MG63 (cell line): ENCODE measurements at regions not wholly inside any gene's neighbourhood (a gene's known extent, or its start where the extent isn't known, plus 50 kb on each side); places are given as distances from the start of the nearest gene placed in this dataset.
A peak's percentile ranks its signal among the peaks of the same experiment; 100 is the strongest.
"Not testable (repeated sequence)": the region's sequence is repeated elsewhere in the genome, so short reads cannot be mapped to it uniquely, and the experiment has no call there.

ENCODE experiments used
- DNase-seq: peaks from one replicate; pipeline ENCODE4 v3.0.0-alpha.2; 2020
- H3K27me3 ChIP-seq: fragments of 250-450 bp; sonication (Bioruptor Pico); 2 replicates; pipeline ENCODE4 v1.5.1; 2020; ENCODE audit warnings: mild to moderate bottlenecking, moderate library complexity
- H3K36me3 ChIP-seq: fragments of 250-450 bp; sonication (Bioruptor Pico); 2 replicates; pipeline ENCODE4 v1.5.1; 2020; ENCODE audit warnings: mild to moderate bottlenecking, moderate library complexity
- H3K4me3 ChIP-seq: fragments of 250-450 bp; sonication (Bioruptor Pico); 2 replicates; pipeline ENCODE4 v1.5.1; 2020; ENCODE audit warnings: mild to moderate bottlenecking, moderate library complexity
- H3K9me3 ChIP-seq: fragments of 250-450 bp; sonication (Bioruptor Pico); 2 replicates; pipeline ENCODE4 v1.5.1; 2020; ENCODE audit warnings: mild to moderate bottlenecking, moderate library complexity

GRCh38 chr11:21687643-21688042 is 505.2 kb upstream of the ANO5 start:
- no peaks in the 10 kb centered on the region for H3K27me3 ChIP-seq
- H3K4me3 ChIP-seq = no peak overlapping the region
- DNase-seq = no peak
- H3K36me3 ChIP-seq = no peaks in the 10 kb centered on the region
- H3K9me3 ChIP-seq = no peaks in the 10 kb centered on the region

GRCh38 chr11:21704539-21704938 is 488.3 kb upstream of the ANO5 start:
- no peak for DNase-seq
- H3K36me3 ChIP-seq = no peaks in the 10 kb centered on the region
- no peaks in the 10 kb centered on the region for H3K27me3 ChIP-seq
- no peaks in the 10 kb centered on the region for H3K9me3 ChIP-seq
- H3K4me3 ChIP-seq = no peak overlapping the region

- Histone ChIP-seq H3K9me3 (no peaks in the 10 kb centered on the region), H3K36me3 (no peaks in the 10 kb centered on the region), H3K27me3 (no peaks in the 10 kb centered on the region), H3K4me3 (no peak overlapping the region)
- DNase-seq = no peak
Measured at GRCh38 chr11:21707116-21707739, 485.7 kb upstream of the ANO5 start.

- Histone ChIP-seq H3K36me3 (no peaks in the 10 kb centered on the region), H3K9me3 (no peaks in the 10 kb centered on the region), H3K27me3 (no peaks in the 10 kb centered on the region), H3K4me3 (no peak overlapping the region)
- no peak for DNase-seq
Measured at GRCh38 chr11:21710809-21711208, 482.1 kb upstream of the ANO5 start.

GRCh38 chr11:21711341-21711740 is 481.5 kb upstream of the ANO5 start:
- Histone ChIP-seq H3K36me3 (no peaks in the 10 kb centered on the region), H3K27me3 (no peaks in the 10 kb centered on the region), H3K4me3 (no peak overlapping the region), H3K9me3 (no peaks in the 10 kb centered on the region)
- no peak for DNase-seq

GRCh38 chr11:21723678-21724077 is 469.2 kb upstream of the ANO5 start:
- no peak for DNase-seq
- H3K27me3 ChIP-seq = no peaks in the 10 kb centered on the region
- H3K9me3 ChIP-seq = no peaks in the 10 kb centered on the region
- no peaks in the 10 kb centered on the region for H3K36me3 ChIP-seq
- H3K4me3 ChIP-seq = no peak overlapping the region

- Histone ChIP-seq H3K4me3 (no peak overlapping the region), H3K9me3 (no peaks in the 10 kb centered on the region), H3K36me3 (no peaks in the 10 kb centered on the region), H3K27me3 (no peaks in the 10 kb centered on the region)
- no peak for DNase-seq
Measured at GRCh38 chr11:21727102-21727501, 465.8 kb upstream of the ANO5 start.

GRCh38 chr11:21736404-21736803 is 456.5 kb upstream of the ANO5 start:
- H3K27me3 ChIP-seq = no peaks in the 10 kb centered on the region
- no peak overlapping the region for H3K4me3 ChIP-seq
- no peak for DNase-seq
- no peaks in the 10 kb centered on the region for H3K9me3 ChIP-seq
- no peaks in the 10 kb centered on the region for H3K36me3 ChIP-seq

GRCh38 chr11:21752475-21753243 is 440.2 kb upstream of the ANO5 start:
- H3K4me3 ChIP-seq, H3K27me3 ChIP-seq, H3K9me3 ChIP-seq, DNase-seq, H3K36me3 ChIP-seq: not testable (repeated sequence)

- not testable (repeated sequence) for H3K4me3 ChIP-seq, DNase-seq
Measured at GRCh38 chr11:21753244-21753767, 439.6 kb upstream of the ANO5 start.

GRCh38 chr11:21761000-21761399 is 431.9 kb upstream of the ANO5 start:
- DNase-seq = no peak
- no peaks in the 10 kb centered on the region for H3K27me3 ChIP-seq
- H3K9me3 ChIP-seq = no peaks in the 10 kb centered on the region
- no peaks in the 10 kb centered on the region for H3K36me3 ChIP-seq
- H3K4me3 ChIP-seq = no peak overlapping the region

More at GRCh38 chr11:21753244-21753767, 439.6 kb upstream of the ANO5 start:
- H3K36me3 ChIP-seq, H3K27me3 ChIP-seq, H3K9me3 ChIP-seq: not testable (repeated sequence)

GRCh38 chr11:21768388-21768787 is 424.5 kb upstream of the ANO5 start:
- no peaks in the 10 kb centered on the region for H3K9me3 ChIP-seq
- no peaks in the 10 kb centered on the region for H3K36me3 ChIP-seq
- no peak overlapping the region for H3K4me3 ChIP-seq
- H3K27me3 ChIP-seq = no peaks in the 10 kb centered on the region
- DNase-seq = no peak

- DNase-seq = no peak
- H3K27me3 ChIP-seq = no peaks in the 10 kb centered on the region
- H3K36me3 ChIP-seq = no peaks in the 10 kb centered on the region
- no peaks in the 10 kb centered on the region for H3K9me3 ChIP-seq
- no peak overlapping the region for H3K4me3 ChIP-seq
Measured at GRCh38 chr11:21769188-21769587, 423.7 kb upstream of the ANO5 start.

GRCh38 chr11:21771097-21771496 is 421.8 kb upstream of the ANO5 start:
- H3K9me3 ChIP-seq = no peaks in the 10 kb centered on the region
- DNase-seq = no peak
- no peaks in the 10 kb centered on the region for H3K27me3 ChIP-seq
- no peak overlapping the region for H3K4me3 ChIP-seq
- no peaks in the 10 kb centered on the region for H3K36me3 ChIP-seq

- DNase-seq = peak; percentile 74
- Histone ChIP-seq H3K36me3 (no peaks in the 10 kb centered on the region), H3K4me3 (no peak overlapping the region), H3K27me3 (no peaks in the 10 kb centered on the region), H3K9me3 (no peaks in the 10 kb centered on the region)
Measured at GRCh38 chr11:21774212-21774611, 418.7 kb upstream of the ANO5 start.

- DNase-seq = no peak
- H3K27me3 ChIP-seq = no peaks in the 10 kb centered on the region
- H3K4me3 ChIP-seq = no peak overlapping the region
- H3K9me3 ChIP-seq = no peaks in the 10 kb centered on the region
- H3K36me3 ChIP-seq = no peaks in the 10 kb centered on the region
Measured at GRCh38 chr11:21775911-21776310, 417.0 kb upstream of the ANO5 start.

- H3K36me3 ChIP-seq = no peaks in the 10 kb centered on the region
- H3K9me3 ChIP-seq = no peaks in the 10 kb centered on the region
- no peaks in the 10 kb centered on the region for H3K27me3 ChIP-seq
- H3K4me3 ChIP-seq = no peak overlapping the region
- DNase-seq = no peak
Measured at GRCh38 chr11:21783954-21784353, 408.9 kb upstream of the ANO5 start.

GRCh38 chr11:21785351-21785750 is 407.5 kb upstream of the ANO5 start:
- H3K4me3 ChIP-seq = no peak overlapping the region
- H3K9me3 ChIP-seq = no peaks in the 10 kb centered on the region
- H3K27me3 ChIP-seq = no peaks in the 10 kb centered on the region
- H3K36me3 ChIP-seq = no peaks in the 10 kb centered on the region
- no peak for DNase-seq
